ENCODE measurements at regions not wholly inside any gene's neighbourhood (a gene's known extent, or its start where the extent isn't known, plus 50 kb on each side); places are given as distances from the start of the nearest gene placed in this dataset.

DNA sequence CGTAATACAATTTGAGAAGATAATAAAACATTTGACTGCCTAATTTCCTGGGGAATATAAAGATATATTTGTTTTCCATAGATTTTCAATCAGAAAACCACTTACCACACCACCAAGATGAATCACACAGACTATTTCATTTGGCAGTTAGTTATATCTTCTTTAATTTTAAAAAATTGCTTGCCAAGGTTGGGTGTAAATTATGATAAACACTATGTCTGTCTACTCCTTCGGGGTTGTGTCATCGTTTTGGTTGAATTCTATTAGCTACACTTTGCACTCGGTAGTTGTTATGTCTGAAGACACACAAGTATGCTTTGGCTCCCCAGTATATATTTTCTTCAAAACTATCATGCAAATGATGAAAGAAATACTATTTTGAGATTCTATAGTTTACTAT lies 594.8 kb upstream of the SEMA3D start:
- TF ChIP-seq, protein P1, sequence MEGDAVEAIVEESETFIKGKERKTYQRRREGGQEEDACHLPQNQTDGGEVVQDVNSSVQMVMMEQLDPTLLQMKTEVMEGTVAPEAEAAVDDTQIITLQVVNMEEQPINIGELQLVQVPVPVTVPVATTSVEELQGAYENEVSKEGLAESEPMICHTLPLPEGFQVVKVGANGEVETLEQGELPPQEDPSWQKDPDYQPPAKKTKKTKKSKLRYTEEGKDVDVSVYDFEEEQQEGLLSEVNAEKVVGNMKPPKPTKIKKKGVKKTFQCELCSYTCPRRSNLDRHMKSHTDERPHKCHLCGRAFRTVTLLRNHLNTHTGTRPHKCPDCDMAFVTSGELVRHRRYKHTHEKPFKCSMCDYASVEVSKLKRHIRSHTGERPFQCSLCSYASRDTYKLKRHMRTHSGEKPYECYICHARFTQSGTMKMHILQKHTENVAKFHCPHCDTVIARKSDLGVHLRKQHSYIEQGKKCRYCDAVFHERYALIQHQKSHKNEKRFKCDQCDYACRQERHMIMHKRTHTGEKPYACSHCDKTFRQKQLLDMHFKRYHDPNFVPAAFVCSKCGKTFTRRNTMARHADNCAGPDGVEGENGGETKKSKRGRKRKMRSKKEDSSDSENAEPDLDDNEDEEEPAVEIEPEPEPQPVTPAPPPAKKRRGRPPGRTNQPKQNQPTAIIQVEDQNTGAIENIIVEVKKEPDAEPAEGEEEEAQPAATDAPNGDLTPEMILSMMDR (IDR thresholded peaks at IDR 0.05): no peak
- no peak for TF ChIP-seq POLR2A (IDR thresholded peaks at IDR 0.05)
- no peak for TF ChIP-seq EP300 (IDR thresholded peaks at IDR 0.05)
